Natural killer cell (primary cell): ENCODE measurements at regions not wholly inside any gene's neighbourhood (a gene's known extent, or its start where the extent isn't known, plus 50 kb on each side); places are given as distances from the start of the nearest gene placed in this dataset.

Source experiments
- ATAC-seq, 3 donors: fragments of 150-1000 bp in 2 of 3; fragments of 200-7000 bp in 1 of 3; cut with Tn5 transposase; 1 replicate in 1 of 3; 2 replicates in 2 of 3; pipeline ENCODE4 v1.10.0; 2021; ENCODE audit warnings: mild to moderate bottlenecking in 2 of 3, moderate library complexity in 2 of 3
- DNase-seq, 2 donors: peaks; one replicate each; pipeline versions ENCODE4 v3.0.0 to v3.0.0-alpha.2; 2013 to 2021; ENCODE audit warnings: mixed read lengths in 1 of 2
- H3K27ac ChIP-seq: one replicate; pipeline ENCODE4 v1.5.1; 2013; ENCODE audit warnings: mild to moderate bottlenecking, low read length
- H3K27me3 ChIP-seq: one replicate; pipeline ENCODE4 v1.6.1; 2013; ENCODE audit warnings: low read length; ENCODE audit not compliant: control insufficient read depth, insufficient read depth
- H3K36me3 ChIP-seq: one replicate; pipeline ENCODE4 v1.6.1; 2013; ENCODE audit warnings: low read length; ENCODE audit not compliant: control insufficient read depth, insufficient read depth
- H3K4me1 ChIP-seq: one replicate; pipeline ENCODE4 v1.6.1; 2013; ENCODE audit warnings: low read length; ENCODE audit not compliant: control insufficient read depth, insufficient read depth
- H3K4me3 ChIP-seq: one replicate; pipeline ENCODE4 v1.5.1; 2013; ENCODE audit warnings: low read length
- H3K9me3 ChIP-seq: one replicate; pipeline ENCODE4 v1.6.1; 2013; ENCODE audit warnings: low read length; ENCODE audit not compliant: control insufficient read depth, insufficient read depth
- H3K27ac Mint-ChIP-seq, 2 donors: one replicate each; pipeline ENCODE4 v1.8.0; 2022; ENCODE audit warnings: mild to moderate bottlenecking in 2 of 2, mixed read lengths in 2 of 2, moderate library complexity in 1 of 2
- H3K27me3 Mint-ChIP-seq, 2 donors: one replicate each; pipeline ENCODE4 v1.8.0; 2022; ENCODE audit warnings: low read depth in 2 of 2, mixed read lengths in 2 of 2
- H3K36me3 Mint-ChIP-seq: one replicate; pipeline ENCODE4 v1.8.0; 2022; ENCODE audit warnings: mixed read lengths
- H3K4me1 Mint-ChIP-seq, 2 donors: one replicate each; pipeline ENCODE4 v1.8.0; 2022; ENCODE audit warnings: mixed read lengths in 2 of 2
- H3K4me3 Mint-ChIP-seq: one replicate; pipeline ENCODE4 v1.8.0; 2022; ENCODE audit warnings: mild to moderate bottlenecking, moderate library complexity, mixed read lengths
- H3K9me3 Mint-ChIP-seq, 2 donors: one replicate each; pipeline ENCODE4 v1.8.0; 2022; ENCODE audit warnings: mixed read lengths in 2 of 2
- WGBS: methylation state at CpG from one replicate; pipeline ENCODE4 v1.1.7; 2013; ENCODE audit warnings: missing lambda C conversion rate; ENCODE audit not compliant: insufficient coverage; 5-methylcytosine and 5-hydroxymethylcytosine counted together
- intact Hi-C: fragments of 100-400 bp; cut with micrococcal nuclease; formaldehyde crosslinking; loops from one replicate; pipeline ENCODE4 v1.14.2; 2022
- TF ChIP-seq, protein P1 (sequence below): fragments of 200-600 bp; IDR thresholded peaks from one replicate; pipeline ENCODE4 v1.8.0; 2022; ENCODE audit warnings: antibody characterized with exemption

DNA sequence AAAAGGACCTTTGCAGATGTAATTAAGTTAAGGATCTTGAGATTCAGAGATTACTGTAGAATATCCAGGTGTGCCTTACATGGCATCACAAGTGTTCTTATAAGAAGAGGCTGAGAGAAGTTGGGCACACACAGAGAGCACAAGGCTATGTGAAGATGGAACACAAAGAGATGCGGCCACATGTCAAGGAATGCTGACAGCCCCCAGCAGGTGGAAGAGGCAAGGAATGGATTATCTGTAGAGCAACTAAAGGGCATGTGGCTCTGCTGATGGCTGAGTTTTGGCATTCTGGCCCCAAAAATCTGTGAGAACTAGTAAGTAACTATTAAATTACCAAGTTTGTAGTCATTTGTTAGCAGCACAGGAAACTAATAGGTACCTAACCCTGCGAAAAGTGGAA lies 640.7 kb upstream of the PCDH15 start:
- peaks cover 19 to 29% of the 10 kb centered on the region in 2 donors for H3K9me3 Mint-ChIP-seq
- no peak overlapping the region for H3K4me3 Mint-ChIP-seq
- H3K27ac Mint-ChIP-seq = no peak overlapping the region
- H3K27me3 Mint-ChIP-seq = no peaks in the 10 kb centered on the region
- H3K27me3 ChIP-seq = no peaks in the 10 kb centered on the region
- DNase-seq (no peak), ATAC-seq (no peak)
- no peaks in the 10 kb centered on the region for H3K36me3 ChIP-seq
- H3K4me1 ChIP-seq = no peaks in the 10 kb centered on the region
- H3K4me1 Mint-ChIP-seq = no peaks in the 10 kb centered on the region
- intact Hi-C loops = no loop called here
- peaks cover 6% of the 10 kb centered on the region for H3K36me3 Mint-ChIP-seq
- TF ChIP-seq, protein P1, sequence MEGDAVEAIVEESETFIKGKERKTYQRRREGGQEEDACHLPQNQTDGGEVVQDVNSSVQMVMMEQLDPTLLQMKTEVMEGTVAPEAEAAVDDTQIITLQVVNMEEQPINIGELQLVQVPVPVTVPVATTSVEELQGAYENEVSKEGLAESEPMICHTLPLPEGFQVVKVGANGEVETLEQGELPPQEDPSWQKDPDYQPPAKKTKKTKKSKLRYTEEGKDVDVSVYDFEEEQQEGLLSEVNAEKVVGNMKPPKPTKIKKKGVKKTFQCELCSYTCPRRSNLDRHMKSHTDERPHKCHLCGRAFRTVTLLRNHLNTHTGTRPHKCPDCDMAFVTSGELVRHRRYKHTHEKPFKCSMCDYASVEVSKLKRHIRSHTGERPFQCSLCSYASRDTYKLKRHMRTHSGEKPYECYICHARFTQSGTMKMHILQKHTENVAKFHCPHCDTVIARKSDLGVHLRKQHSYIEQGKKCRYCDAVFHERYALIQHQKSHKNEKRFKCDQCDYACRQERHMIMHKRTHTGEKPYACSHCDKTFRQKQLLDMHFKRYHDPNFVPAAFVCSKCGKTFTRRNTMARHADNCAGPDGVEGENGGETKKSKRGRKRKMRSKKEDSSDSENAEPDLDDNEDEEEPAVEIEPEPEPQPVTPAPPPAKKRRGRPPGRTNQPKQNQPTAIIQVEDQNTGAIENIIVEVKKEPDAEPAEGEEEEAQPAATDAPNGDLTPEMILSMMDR = no peak
- no peaks in the 10 kb centered on the region for H3K9me3 ChIP-seq
- H3K27ac ChIP-seq = no peak overlapping the region
- no peak overlapping the region for H3K4me3 ChIP-seq
- WGBS = 78% methylated on average over 2 of the region's 2 CpGs

DNA sequence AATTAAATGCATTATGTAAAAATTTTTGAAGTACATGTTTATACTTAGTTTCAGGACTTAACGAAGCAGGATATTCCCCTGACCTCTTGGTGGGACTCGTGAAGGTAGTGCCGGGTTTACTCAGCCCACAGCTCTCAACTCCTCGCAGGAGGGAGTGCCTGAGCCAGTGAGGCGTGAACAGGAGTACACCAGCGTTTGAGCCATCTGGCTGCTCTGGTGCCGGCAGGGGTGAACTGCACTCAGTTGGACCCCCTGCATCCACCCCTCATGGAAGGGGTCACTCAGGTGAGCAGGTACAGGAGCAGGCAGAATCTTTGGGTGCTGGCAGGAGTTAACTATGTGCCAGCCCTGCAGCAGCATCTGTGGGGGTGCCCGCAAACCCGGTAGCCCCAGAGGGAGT lies 625.1 kb upstream of the PCDH15 start:
- Mint-ChIP-seq H3K27ac (no peak overlapping the region), H3K27me3 (no peaks in the 10 kb centered on the region), H3K9me3 (peaks cover 3 to 9% of the 10 kb centered on the region in 2 donors), H3K36me3 (no peaks in the 10 kb centered on the region), H3K4me1 (no peaks in the 10 kb centered on the region), H3K4me3 (no peak overlapping the region)
- no peak overlapping the region for H3K4me3 ChIP-seq
- WGBS = 87% methylated on average over 9 of the region's 9 CpGs
- no peaks in the 10 kb centered on the region for H3K4me1 ChIP-seq
- H3K27ac ChIP-seq = no peak overlapping the region
- intact Hi-C loops = no loop called here
- TF ChIP-seq, protein P1 = no peak
- H3K27me3 ChIP-seq = no peaks in the 10 kb centered on the region
- peaks cover 5% of the 10 kb centered on the region for H3K9me3 ChIP-seq
- no peak for ATAC-seq
- H3K36me3 ChIP-seq = no peaks in the 10 kb centered on the region
- no peak for DNase-seq

DNA sequence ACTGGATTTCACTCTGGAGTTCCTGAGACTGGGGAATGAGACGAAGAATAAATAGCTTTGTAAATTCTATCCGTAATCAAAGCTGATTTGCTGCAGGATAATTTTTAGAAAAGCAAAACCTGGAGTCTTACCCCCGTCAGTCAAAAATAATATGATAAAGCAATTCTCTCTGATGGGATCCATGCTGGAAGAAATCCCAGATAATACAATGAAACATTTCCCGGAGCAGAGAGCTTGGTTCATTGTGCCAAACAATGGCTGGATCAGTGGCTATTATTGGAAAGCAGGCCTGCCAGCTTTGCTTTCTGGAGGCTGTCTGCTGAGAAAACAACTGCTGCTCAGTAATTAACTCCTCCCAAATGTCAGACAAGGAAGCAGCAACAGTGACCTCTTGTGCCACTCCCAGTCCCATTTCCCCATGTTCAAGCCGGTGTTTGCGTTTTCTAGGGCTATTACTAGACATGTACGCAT lies 609.4 kb upstream of the PCDH15 start:
- Mint-ChIP-seq H3K27ac (no peak overlapping the region), H3K9me3 (peaks cover 4 to 14% of the 10 kb centered on the region in 2 donors), H3K4me3 (no peak overlapping the region), H3K36me3 (no peaks in the 10 kb centered on the region), H3K4me1 (no peaks in the 10 kb centered on the region), H3K27me3 (no peaks in the 10 kb centered on the region)
- Histone ChIP-seq H3K27me3 (no peaks in the 10 kb centered on the region), H3K27ac (no peak overlapping the region), H3K4me3 (no peak overlapping the region), H3K9me3 (peaks cover 2% of the 10 kb centered on the region), H3K36me3 (no peaks in the 10 kb centered on the region), H3K4me1 (no peaks in the 10 kb centered on the region)
- WGBS = 80% methylated on average over 7 of the region's 7 CpGs
- DNase-seq (no peak), ATAC-seq (no peak)
- intact Hi-C loops = no loop called here
- TF ChIP-seq, protein P1 = no peak

DNA sequence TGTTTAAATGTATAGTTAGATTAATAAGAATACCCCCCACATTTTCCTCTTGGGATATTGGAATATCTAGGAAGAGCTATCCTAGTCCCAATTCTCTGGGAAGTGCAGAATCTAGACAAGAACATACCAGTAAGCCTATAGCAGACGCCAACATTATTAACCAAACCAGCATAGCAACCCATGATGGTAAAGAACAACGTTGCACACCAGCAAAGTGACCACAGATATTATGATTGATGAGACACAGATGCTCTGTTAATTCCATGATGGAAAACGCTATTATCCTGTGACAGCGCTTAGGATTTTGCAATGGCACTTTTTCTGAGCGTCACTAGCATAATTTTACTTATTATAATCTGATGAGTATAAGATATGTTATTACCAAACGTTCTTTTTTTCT lies 603.1 kb upstream of the PCDH15 start:
- ATAC-seq (no peak), DNase-seq (no peak)
- H3K27me3 Mint-ChIP-seq = no peaks in the 10 kb centered on the region
- no peak overlapping the region for H3K4me3 Mint-ChIP-seq
- TF ChIP-seq, protein P1 = no peak
- peaks cover 2 to 8% of the 10 kb centered on the region in 2 donors for H3K9me3 Mint-ChIP-seq
- no peaks in the 10 kb centered on the region for H3K9me3 ChIP-seq
- no peaks in the 10 kb centered on the region for H3K4me1 ChIP-seq
- no peak overlapping the region for H3K27ac ChIP-seq
- H3K27me3 ChIP-seq = no peaks in the 10 kb centered on the region
- no peaks in the 10 kb centered on the region for H3K4me1 Mint-ChIP-seq
- intact Hi-C loops = no loop called here
- no peaks in the 10 kb centered on the region for H3K36me3 Mint-ChIP-seq
- WGBS = 67% methylated on average over 3 of the region's 6 CpGs
- H3K27ac Mint-ChIP-seq = no peak overlapping the region
- H3K36me3 ChIP-seq = no peaks in the 10 kb centered on the region
- no peak overlapping the region for H3K4me3 ChIP-seq
